ENCODE measurements at regions not wholly inside any gene's neighbourhood (a gene's known extent, or its start where the extent isn't known, plus 50 kb on each side); places are given as distances from the start of the nearest gene placed in this dataset.

DNA sequence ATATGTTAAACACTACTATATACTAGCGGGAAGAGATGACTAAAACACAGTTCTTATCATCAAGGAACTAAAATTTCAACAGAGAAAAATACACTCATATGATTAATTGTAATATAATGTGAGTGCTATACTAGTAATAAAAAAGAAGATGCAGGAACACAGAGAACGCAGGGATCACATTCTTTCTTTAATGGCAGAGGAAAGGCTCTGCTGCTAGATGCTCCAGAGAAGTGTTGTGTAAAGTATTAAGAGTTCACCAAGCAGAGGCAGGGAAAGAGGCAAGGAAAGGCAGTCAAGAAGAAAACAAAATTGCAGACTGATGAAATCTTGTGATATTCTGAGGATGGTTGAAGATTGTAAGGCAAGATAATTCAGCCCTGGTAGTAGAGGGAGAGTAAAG is 394.7 kb downstream of the PDGFC start:
- H3K4me2 ChIP-seq (ENCODE audit: low read length) = no peak overlapping the region
- H3K4me1 ChIP-seq = no peaks in the 10 kb centered on the region
- H3K4me3 ChIP-seq (ENCODE audit: low read depth, low read length) = no peak overlapping the region
- H3K9ac ChIP-seq = no peak overlapping the region
- H3K9me3 ChIP-seq (ENCODE audit: control insufficient read depth, low read length) = no peaks in the 10 kb centered on the region
- H3K36me3 ChIP-seq (ENCODE audit: control insufficient read depth, insufficient read depth, low read length) = no peaks in the 10 kb centered on the region
- no peak overlapping the region for H3K27ac ChIP-seq
- H3K79me2 ChIP-seq = no peaks in the 10 kb centered on the region
- TF ChIP-seq, protein P1, sequence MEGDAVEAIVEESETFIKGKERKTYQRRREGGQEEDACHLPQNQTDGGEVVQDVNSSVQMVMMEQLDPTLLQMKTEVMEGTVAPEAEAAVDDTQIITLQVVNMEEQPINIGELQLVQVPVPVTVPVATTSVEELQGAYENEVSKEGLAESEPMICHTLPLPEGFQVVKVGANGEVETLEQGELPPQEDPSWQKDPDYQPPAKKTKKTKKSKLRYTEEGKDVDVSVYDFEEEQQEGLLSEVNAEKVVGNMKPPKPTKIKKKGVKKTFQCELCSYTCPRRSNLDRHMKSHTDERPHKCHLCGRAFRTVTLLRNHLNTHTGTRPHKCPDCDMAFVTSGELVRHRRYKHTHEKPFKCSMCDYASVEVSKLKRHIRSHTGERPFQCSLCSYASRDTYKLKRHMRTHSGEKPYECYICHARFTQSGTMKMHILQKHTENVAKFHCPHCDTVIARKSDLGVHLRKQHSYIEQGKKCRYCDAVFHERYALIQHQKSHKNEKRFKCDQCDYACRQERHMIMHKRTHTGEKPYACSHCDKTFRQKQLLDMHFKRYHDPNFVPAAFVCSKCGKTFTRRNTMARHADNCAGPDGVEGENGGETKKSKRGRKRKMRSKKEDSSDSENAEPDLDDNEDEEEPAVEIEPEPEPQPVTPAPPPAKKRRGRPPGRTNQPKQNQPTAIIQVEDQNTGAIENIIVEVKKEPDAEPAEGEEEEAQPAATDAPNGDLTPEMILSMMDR (IDR thresholded peaks at IDR 0.05) = no peak
- H2AFZ ChIP-seq = no peak overlapping the region
- H3K27me3 ChIP-seq (ENCODE audit: control insufficient read depth, insufficient read depth, low read length) = no peaks in the 10 kb centered on the region

DNA sequence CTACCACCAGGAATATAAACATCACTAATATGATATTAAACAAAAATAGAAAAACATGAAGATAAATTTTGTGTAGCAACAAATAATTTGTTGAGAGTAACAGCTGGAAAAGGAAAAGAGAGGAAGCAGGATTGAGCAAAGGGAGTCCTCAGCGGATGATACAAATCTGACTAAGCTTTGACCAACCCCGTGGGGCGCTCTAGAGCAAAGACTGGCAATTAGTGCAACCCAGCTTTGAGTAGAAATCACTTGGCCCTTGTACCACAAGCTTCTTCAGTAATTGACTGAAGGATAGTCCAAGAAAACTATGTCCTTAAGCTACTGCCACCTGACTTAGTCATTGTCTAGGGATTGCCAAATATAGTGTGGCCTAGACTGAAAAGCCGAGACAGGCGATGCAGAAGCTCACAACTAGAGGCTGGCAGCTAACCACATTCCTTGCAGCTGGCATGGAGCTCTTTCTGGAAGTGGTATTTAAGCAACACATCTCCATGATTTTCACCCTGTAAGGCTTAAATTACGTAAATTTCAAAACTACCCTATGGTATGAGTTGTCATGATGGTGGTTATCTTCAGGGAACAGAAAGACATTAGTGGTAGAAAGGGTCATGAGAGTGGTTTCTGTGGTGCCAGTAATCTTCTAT is 396.0 kb downstream of the PDGFC start:
- Histone ChIP-seq H3K36me3 (ENCODE audit: control insufficient read depth, insufficient read depth, low read length) (no peaks in the 10 kb centered on the region), H3K27ac (no peak overlapping the region), H3K27me3 (ENCODE audit: control insufficient read depth, insufficient read depth, low read length) (no peaks in the 10 kb centered on the region), H3K4me3 (ENCODE audit: low read depth, low read length) (no peak overlapping the region), H3K79me2 (no peaks in the 10 kb centered on the region), H3K9me3 (ENCODE audit: control insufficient read depth, low read length) (no peaks in the 10 kb centered on the region), H2AFZ (no peak overlapping the region), H3K9ac (no peak overlapping the region), H3K4me2 (ENCODE audit: low read length) (no peak overlapping the region), H3K4me1 (no peaks in the 10 kb centered on the region)
- TF ChIP-seq, protein P1 (IDR thresholded peaks at IDR 0.05) = no peak

DNA sequence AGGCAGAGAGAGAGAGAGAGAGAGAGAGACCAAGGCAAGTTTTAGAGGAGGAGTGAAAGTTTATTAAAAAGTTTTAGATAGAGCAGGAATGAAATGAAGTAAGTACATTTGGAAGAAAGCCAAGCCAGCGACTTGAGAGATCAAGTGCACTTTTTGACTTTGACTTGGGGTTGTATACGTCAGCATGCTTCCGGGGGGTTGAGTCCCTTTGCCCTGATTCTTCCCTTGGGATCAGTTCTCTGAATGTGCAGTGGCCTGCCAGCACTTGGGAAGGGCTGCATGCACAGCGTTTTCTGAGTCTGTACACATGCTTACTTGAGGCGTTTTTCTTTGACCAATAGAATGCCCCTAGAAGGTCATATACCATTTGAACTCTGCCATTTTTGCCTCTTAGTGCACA is 400.5 kb downstream of the PDGFC start:
- Histone ChIP-seq H3K9me3 (ENCODE audit: control insufficient read depth, low read length) (no peaks in the 10 kb centered on the region), H3K27ac (no peak overlapping the region), H3K36me3 (ENCODE audit: control insufficient read depth, insufficient read depth, low read length) (no peaks in the 10 kb centered on the region), H3K9ac (no peak overlapping the region), H3K4me3 (ENCODE audit: low read depth, low read length) (no peak overlapping the region), H2AFZ (no peak overlapping the region), H3K4me1 (no peaks in the 10 kb centered on the region), H3K79me2 (no peaks in the 10 kb centered on the region), H3K27me3 (ENCODE audit: control insufficient read depth, insufficient read depth, low read length) (no peaks in the 10 kb centered on the region), H3K4me2 (ENCODE audit: low read length) (no peak overlapping the region)
- TF ChIP-seq, protein P1 (IDR thresholded peaks at IDR 0.05) = no peak

DNA sequence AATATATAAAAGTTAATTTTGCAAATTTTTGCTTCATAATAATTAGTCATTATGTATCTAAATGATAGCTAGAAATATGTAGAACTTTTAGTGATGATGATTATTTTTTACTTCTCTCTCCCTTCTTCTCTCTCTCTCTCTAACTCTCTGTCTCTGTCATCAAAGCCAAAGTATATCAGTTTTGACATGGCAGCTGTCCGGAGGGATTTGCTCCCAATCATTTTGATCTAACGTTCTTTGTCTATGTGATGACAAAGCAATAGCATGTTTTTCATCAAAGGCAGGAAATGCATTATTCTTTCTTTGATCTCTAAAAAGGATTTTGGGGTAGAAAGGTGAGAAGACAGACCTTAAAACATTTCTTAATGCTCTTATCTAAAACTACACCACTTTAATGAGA is 402.1 kb downstream of the PDGFC start:
- Histone ChIP-seq H3K9ac (no peak overlapping the region), H2AFZ (no peak overlapping the region), H3K4me3 (ENCODE audit: low read depth, low read length) (no peak overlapping the region), H3K9me3 (ENCODE audit: control insufficient read depth, low read length) (no peaks in the 10 kb centered on the region), H3K4me1 (no peaks in the 10 kb centered on the region), H3K4me2 (ENCODE audit: low read length) (no peak overlapping the region), H3K27me3 (ENCODE audit: control insufficient read depth, insufficient read depth, low read length) (no peaks in the 10 kb centered on the region), H3K27ac (no peak overlapping the region), H3K36me3 (ENCODE audit: control insufficient read depth, insufficient read depth, low read length) (no peaks in the 10 kb centered on the region), H3K79me2 (no peaks in the 10 kb centered on the region)
- TF ChIP-seq, protein P1 (IDR thresholded peaks at IDR 0.05) = no peak

- TF ChIP-seq, protein P1 (IDR thresholded peaks at IDR 0.05) = no peak
- no peaks in the 10 kb centered on the region for H3K9me3 ChIP-seq (ENCODE audit: control insufficient read depth, low read length)
- H3K4me3 ChIP-seq (ENCODE audit: low read depth, low read length) = no peak overlapping the region
- no peaks in the 10 kb centered on the region for H3K79me2 ChIP-seq
- no peak overlapping the region for H3K27ac ChIP-seq
- no peaks in the 10 kb centered on the region for H3K4me1 ChIP-seq
- no peak overlapping the region for H3K9ac ChIP-seq
- H3K27me3 ChIP-seq (ENCODE audit: control insufficient read depth, insufficient read depth, low read length) = no peaks in the 10 kb centered on the region
- no peak overlapping the region for H2AFZ ChIP-seq
- no peak overlapping the region for H3K4me2 ChIP-seq (ENCODE audit: low read length)
- H3K36me3 ChIP-seq (ENCODE audit: control insufficient read depth, insufficient read depth, low read length) = no peaks in the 10 kb centered on the region
These were observed 403.1 kb downstream of the PDGFC start for GRCh38 chr4:156568484-156568883.

All from parathyroid adenoma (tissue), 2 donors.